ENCODE measurements at regions not wholly inside any gene's neighbourhood (a gene's known extent, or its start where the extent isn't known, plus 50 kb on each side); places are given as distances from the start of the nearest gene placed in this dataset.

- no peaks in the 10 kb centered on the region for H3K36me3 Mint-ChIP-seq (ENCODE audit: low read depth)
- no peak overlapping the region for H3K27ac Mint-ChIP-seq
- no peaks in the 10 kb centered on the region for H3K9me3 Mint-ChIP-seq
- H3K27me3 Mint-ChIP-seq (ENCODE audit: low read depth, poor library complexity): no peaks in the 10 kb centered on the region
- H3K4me1 Mint-ChIP-seq: no peaks in the 10 kb centered on the region
- H3K4me3 Mint-ChIP-seq: no peak overlapping the region
- DNase-seq: no peak
- TF ChIP-seq CTCF (IDR thresholded peaks at IDR 0.05): no peak
Measured at GRCh38 chr3:106805625-106806024, 571.6 kb upstream of the CCDC54 start.

GRCh38 chr3:106806964-106807363, 570.3 kb upstream of the CCDC54 start:
- Mint-ChIP-seq H3K4me1 (no peaks in the 10 kb centered on the region), H3K27me3 (ENCODE audit: low read depth, poor library complexity) (no peaks in the 10 kb centered on the region), H3K4me3 (no peak overlapping the region), H3K36me3 (ENCODE audit: low read depth) (no peaks in the 10 kb centered on the region), H3K9me3 (no peaks in the 10 kb centered on the region), H3K27ac (no peak overlapping the region)
- TF ChIP-seq CTCF (IDR thresholded peaks at IDR 0.05): no peak
- no peak for DNase-seq

DNA sequence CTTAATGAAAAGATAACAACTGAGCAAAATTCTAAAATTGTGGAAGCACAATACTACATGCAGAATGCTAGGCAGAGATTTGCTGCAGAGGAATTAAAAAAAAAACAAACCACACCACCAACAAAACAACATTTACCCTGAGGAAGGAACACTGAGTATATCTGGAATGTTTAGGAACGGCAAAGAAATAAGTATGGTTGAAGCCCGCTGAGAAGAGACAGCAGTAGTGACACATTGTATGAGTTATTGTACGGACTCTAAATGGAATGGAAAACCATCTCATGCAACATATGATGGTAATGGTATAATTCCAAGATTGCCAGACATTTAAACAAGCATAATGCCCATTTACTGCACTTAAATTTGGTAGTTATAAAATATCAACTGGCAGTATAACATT, 568.2 kb upstream of the CCDC54 start:
- no peaks in the 10 kb centered on the region for H3K36me3 Mint-ChIP-seq (ENCODE audit: low read depth)
- no peaks in the 10 kb centered on the region for H3K4me1 Mint-ChIP-seq
- no peak overlapping the region for H3K27ac Mint-ChIP-seq
- H3K4me3 Mint-ChIP-seq: no peak overlapping the region
- H3K9me3 Mint-ChIP-seq: no peaks in the 10 kb centered on the region
- no peaks in the 10 kb centered on the region for H3K27me3 Mint-ChIP-seq (ENCODE audit: low read depth, poor library complexity)
- no peak for DNase-seq
- no peak for TF ChIP-seq CTCF (IDR thresholded peaks at IDR 0.05)

GRCh38 chr3:106809623-106810299, 567.5 kb upstream of the CCDC54 start:
- Mint-ChIP-seq H3K36me3 (ENCODE audit: low read depth) (no peaks in the 10 kb centered on the region), H3K27ac (no peak overlapping the region), H3K4me1 (no peaks in the 10 kb centered on the region)

DNA sequence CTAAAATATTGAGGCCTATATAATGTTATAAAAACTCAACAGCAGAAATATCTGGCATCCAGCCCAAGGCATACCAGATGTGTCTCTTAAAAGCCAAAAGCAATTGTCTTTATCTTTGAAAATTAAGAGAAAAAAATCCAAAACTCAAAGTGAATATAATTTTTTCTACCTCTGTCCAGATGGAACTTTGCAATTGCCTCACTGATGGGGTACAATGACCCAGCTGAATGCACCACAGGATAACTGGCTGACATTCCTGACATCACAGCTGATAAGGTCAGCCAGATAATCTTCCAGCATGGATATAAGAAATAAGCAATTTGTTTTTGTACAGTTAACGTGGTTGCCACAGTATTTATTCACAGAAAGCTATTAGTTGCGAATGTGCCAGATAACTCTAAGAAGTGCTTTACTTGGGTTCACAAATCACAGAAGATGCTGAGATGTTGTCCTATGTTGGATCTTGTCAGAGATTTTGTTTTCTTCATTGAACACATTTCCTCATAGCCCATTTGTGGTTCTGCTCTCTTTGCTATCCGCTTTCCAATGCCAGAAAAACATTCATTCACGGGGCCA, 566.9 kb upstream of the CCDC54 start:
- no peak for TF ChIP-seq CTCF (IDR thresholded peaks at IDR 0.05)
- Mint-ChIP-seq H3K27me3 (ENCODE audit: low read depth, poor library complexity) (no peaks in the 10 kb centered on the region), H3K36me3 (ENCODE audit: low read depth) (no peaks in the 10 kb centered on the region), H3K4me3 (no peak overlapping the region), H3K9me3 (no peaks in the 10 kb centered on the region), H3K4me1 (no peaks in the 10 kb centered on the region), H3K27ac (peak overlapping the region; percentile 11)
- DNase-seq: no peak

More at GRCh38 chr3:106809623-106810299, 567.5 kb upstream of the CCDC54 start:
- Mint-ChIP-seq H3K27me3 (ENCODE audit: low read depth, poor library complexity) (no peaks in the 10 kb centered on the region), H3K4me3 (no peak overlapping the region), H3K9me3 (no peaks in the 10 kb centered on the region)
- DNase-seq: no peak
- no peak for TF ChIP-seq CTCF (IDR thresholded peaks at IDR 0.05)

GRCh38 chr3:106811376-106811775, 565.9 kb upstream of the CCDC54 start:
- no peak overlapping the region for H3K27ac Mint-ChIP-seq

More at GRCh38 chr3:106811376-106811775, 565.9 kb upstream of the CCDC54 start:
- H3K27me3 Mint-ChIP-seq (ENCODE audit: low read depth, poor library complexity): no peaks in the 10 kb centered on the region
- no peak for TF ChIP-seq CTCF (IDR thresholded peaks at IDR 0.05)
- no peak for DNase-seq
- no peaks in the 10 kb centered on the region for H3K9me3 Mint-ChIP-seq
- H3K4me3 Mint-ChIP-seq: no peak overlapping the region
- no peaks in the 10 kb centered on the region for H3K36me3 Mint-ChIP-seq (ENCODE audit: low read depth)
- no peaks in the 10 kb centered on the region for H3K4me1 Mint-ChIP-seq
